Endothelial cell of umbilical vein (primary cell): ENCODE measurements at regions not wholly inside any gene's neighbourhood (a gene's known extent, or its start where the extent isn't known, plus 50 kb on each side); places are given as distances from the start of the nearest gene placed in this dataset.

Source experiments
- BruUV-seq: library from RNA; stranded (reverse); fragments of 400-500 nt; replicated peaks from 2 replicates; lab custom pipeline; 2021; lab: Mats Ljungman, UMichigan
- CTCF ChIA-PET: fragments of 300-600, 350-600 bp; sonication (Branson Sonifier 250); formaldehyde crosslinking; loops from one replicate; lab custom pipeline; 2021; ENCODE audit warnings: antibody characterized with exemption, inconsistent platforms; lab: Charles Lee
- POLR2A ChIA-PET: fragments of 300-600, 350-600 bp; sonication (Branson Sonifier 250); formaldehyde crosslinking; loops from one replicate; lab custom pipeline; 2021; ENCODE audit warnings: antibody characterized with exemption, inconsistent platforms; lab: Charles Lee
- DNase-seq: peaks from one replicate; pipeline ENCODE4 v3.0.0-alpha.2; 2011; ENCODE audit warnings: low read depth, low spot score
- FAIRE-seq: peaks from 2 replicates; lab custom pipeline; 2011; peaks lifted over from hg19 to GRCh38; lab: Jason Lieb, UNC
- H2AFZ ChIP-seq: 2 replicates; pipeline ENCODE4 v1.6.0; 2012; ENCODE audit warnings: low read depth, low read length, control low read depth, inconsistent platforms
- H3K27ac ChIP-seq: 2 replicates; pipeline ENCODE4 v1.5.1; 2011; ENCODE audit warnings: low read depth, mild to moderate bottlenecking, control low read depth, low read length, moderate library complexity; ENCODE audit not compliant: insufficient read depth
- H3K27me3 ChIP-seq, 2 experiments: 2 replicates each; pipeline versions ENCODE4 v1.6.0 to v1.6.1; 2011; ENCODE audit warnings: low read length in 2 of 2, mixed read lengths in 1 of 2; ENCODE audit not compliant: control insufficient read depth in 2 of 2, insufficient read depth in 2 of 2
- H3K36me3 ChIP-seq, 2 experiments: 2 replicates in 1 of 2; 3 replicates in 1 of 2; pipeline ENCODE4 v1.5.1; 2011; ENCODE audit warnings: low read length in 2 of 2, mild to moderate bottlenecking in 1 of 2, moderate library complexity in 1 of 2; ENCODE audit not compliant: control insufficient read depth in 2 of 2, insufficient read depth in 2 of 2; ENCODE audit errors: extremely low read depth in 1 of 2
- H3K4me1 ChIP-seq: 3 replicates; pipeline ENCODE4 v1.5.1; 2011; ENCODE audit warnings: mild to moderate bottlenecking, low read length; ENCODE audit not compliant: control insufficient read depth, insufficient read depth; ENCODE audit errors: extremely low read depth
- H3K4me2 ChIP-seq: 2 replicates; pipeline ENCODE4 v1.6.1; 2011; ENCODE audit warnings: low read length, control low read depth, mixed read lengths; ENCODE audit not compliant: insufficient read depth
- H3K4me3 ChIP-seq, 3 experiments: fragments of 200-600 bp in 1 of 3; sonication (generic), shearing (Covaris generic) in 1 of 3; replicated peaks in 1 of 3; 2 replicates each; pipeline ENCODE4 v1.5.1; 2011 to 2016; ENCODE audit warnings: control low read depth in 3 of 3, low read length in 3 of 3, mild to moderate bottlenecking in 2 of 3, inconsistent platforms in 1 of 3, low read depth in 1 of 3, moderate library complexity in 1 of 3; ENCODE audit not compliant: insufficient read depth in 1 of 3
- H3K79me2 ChIP-seq: 2 replicates; pipeline ENCODE4 v1.6.0; 2012; ENCODE audit warnings: low read length, inconsistent platforms; ENCODE audit not compliant: control insufficient read depth, insufficient read depth
- H3K9ac ChIP-seq: replicated peaks from 2 replicates; pipeline ENCODE3; 2011; ENCODE audit warnings: low read length, control low read depth; ENCODE audit not compliant: insufficient read depth; ENCODE audit errors: extremely low read depth
- H3K9me1 ChIP-seq: replicated peaks from 3 replicates; pipeline ENCODE4 v1.6.0; 2011; ENCODE audit warnings: mild to moderate bottlenecking, low read length; ENCODE audit not compliant: control insufficient read depth, insufficient read depth; ENCODE audit errors: extremely low read depth
- H3K9me3 ChIP-seq: replicated peaks from 2 replicates; pipeline ENCODE4 v1.5.1; 2012; ENCODE audit warnings: low read length, inconsistent platforms; ENCODE audit not compliant: control insufficient read depth, insufficient read depth
- H4K20me1 ChIP-seq: replicated peaks from 2 replicates; pipeline ENCODE3; 2011; ENCODE audit warnings: mild to moderate bottlenecking, low read length; ENCODE audit not compliant: control insufficient read depth, insufficient read depth; ENCODE audit errors: extremely low read depth
- CTCF ChIP-seq, 2 donors: IDR thresholded peaks; 1 replicate in 1 of 2; 2 replicates in 1 of 2; pipeline ENCODE4 v1.5.1; 2011; ENCODE audit warnings: low read length in 2 of 2, mild to moderate bottlenecking in 2 of 2, moderate library complexity in 2 of 2, control low read depth in 1 of 2, inconsistent platforms in 1 of 2, low read depth in 1 of 2; ENCODE audit not compliant: insufficient read depth in 1 of 2; ENCODE audit errors: extremely low read depth in 1 of 2
- EZH2 ChIP-seq: IDR thresholded peaks from 2 replicates; pipeline ENCODE4 v1.6.1; 2012; ENCODE audit warnings: borderline replicate concordance, low read depth, mild to moderate bottlenecking, moderate library complexity, low read length, inconsistent platforms; ENCODE audit not compliant: severe bottlenecking
- FOS ChIP-seq: IDR thresholded peaks from 2 replicates; pipeline ENCODE4 v1.6.1; 2011; ENCODE audit warnings: mild to moderate bottlenecking, low read length, moderate library complexity, borderline replicate concordance; ENCODE audit not compliant: insufficient read depth
- GATA2 ChIP-seq: IDR thresholded peaks from 2 replicates; pipeline ENCODE4 v1.7.0; 2011; ENCODE audit warnings: low read depth, mild to moderate bottlenecking, moderate library complexity, mixed read lengths, low read length; ENCODE audit not compliant: insufficient read length, insufficient read depth
- JUN ChIP-seq: IDR thresholded peaks from 2 replicates; pipeline ENCODE4 v1.6.1; 2011; ENCODE audit warnings: borderline replicate concordance, low read depth; ENCODE audit not compliant: insufficient read length, insufficient read depth
- MAX ChIP-seq: IDR thresholded peaks from 2 replicates; pipeline ENCODE4 v1.6.1; 2011; ENCODE audit not compliant: insufficient read depth, insufficient read length
- MYC ChIP-seq: IDR thresholded peaks from one replicate; pipeline ENCODE4 v1.6.1; 2011; ENCODE audit warnings: mild to moderate bottlenecking, low read depth, low read length
- POLR2A ChIP-seq: IDR thresholded peaks from 2 replicates; pipeline ENCODE4 v1.6.1; 2012; ENCODE audit warnings: low read depth, mild to moderate bottlenecking, control low read depth, low read length
- POLR2AphosphoS5 ChIP-seq: IDR thresholded peaks from 2 replicates; pipeline ENCODE4 v1.6.1; 2012; ENCODE audit warnings: low read depth, mild to moderate bottlenecking, control low read depth, low read length, moderate library complexity; ENCODE audit not compliant: insufficient read depth
- dilution Hi-C: fragments of 300-500 bp; cut with MboI; formaldehyde crosslinking; loops from one replicate; pipeline ENCODE4 v1.15.0; 2019; ENCODE audit warnings: low sequenced_read_pairs; ENCODE audit not compliant: extremely low pct_ligation_motif_present
- intact Hi-C: fragments of 100-400 bp; cut with micrococcal nuclease; formaldehyde crosslinking; loops from one replicate; pipeline ENCODE4 v1.10.0; 2022

DNA sequence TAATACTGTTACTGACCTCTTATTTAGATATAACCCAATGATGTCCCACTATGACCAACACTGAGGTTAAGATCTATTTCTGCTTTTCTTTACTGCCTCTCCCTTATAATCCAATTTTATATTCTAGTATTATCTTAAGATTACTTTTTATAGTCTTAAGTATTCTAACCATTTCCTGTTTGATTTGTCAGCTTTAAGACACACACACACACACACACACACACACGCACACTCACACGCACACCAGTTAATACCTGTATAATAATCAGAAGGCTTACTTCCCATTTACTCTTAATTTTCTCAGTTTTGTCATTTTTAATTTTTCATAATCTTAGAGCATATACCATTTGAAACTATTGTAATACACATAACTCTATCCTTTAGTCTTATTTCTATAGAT is 226.0 kb upstream of the C11orf87 start:
- H3K36me3 ChIP-seq: no peaks in the 10 kb centered on the region
- H3K9me1 ChIP-seq: no peaks in the 10 kb centered on the region
- H3K27ac ChIP-seq: no peak overlapping the region
- H2AFZ ChIP-seq: no peak overlapping the region
- no peaks in the 10 kb centered on the region for H4K20me1 ChIP-seq
- DNase-seq: no peak
- dilution Hi-C loops: no loop called here
- FAIRE-seq: no peak
- no peaks in the 10 kb centered on the region for H3K27me3 ChIP-seq
- ChIA-PET POLR2A (no interaction called here), CTCF (no interaction called here)
- intact Hi-C loops: no loop called here
- no peaks in the 10 kb centered on the region for H3K9me3 ChIP-seq
- H3K4me1 ChIP-seq: no peaks in the 10 kb centered on the region
- BruUV-seq: no TSS peak
- no peak overlapping the region for H3K4me3 ChIP-seq
- no peak for TF ChIP-seq POLR2AphosphoS5
- no peak for TF ChIP-seq FOS
- no peak for TF ChIP-seq EZH2
- no peak for TF ChIP-seq JUN
- no peak for TF ChIP-seq GATA2
- no peak for TF ChIP-seq MAX
- TF ChIP-seq MYC: no peak
- TF ChIP-seq POLR2A: no peak
- no peak for TF ChIP-seq CTCF (IDR thresholded peaks at IDR 0.05; ENCODE audit: extremely low read depth in 1 of 2, insufficient read depth in 1 of 2, low read depth in 1 of 2, low read length in 2 of 2)
- no peaks in the 10 kb centered on the region for H3K79me2 ChIP-seq
- no peak overlapping the region for H3K9ac ChIP-seq
- no peak overlapping the region for H3K4me2 ChIP-seq
